Osteocyte (in vitro differentiated cells): ENCODE measurements at regions not wholly inside any gene's neighbourhood (a gene's known extent, or its start where the extent isn't known, plus 50 kb on each side); places are given as distances from the start of the nearest gene placed in this dataset.
A peak's percentile ranks its signal among the peaks of the same experiment; 100 is the strongest.

Experiments used
- DNase-seq: peaks from one replicate; pipeline ENCODE4 v3.0.0; 2021; ENCODE audit warnings: mixed read lengths; ENCODE audit not compliant: unreplicated experiment; ENCODE audit errors: extremely low spot score
- H3K27ac Mint-ChIP-seq: one replicate; pipeline ENCODE4 v1.8.0; 2021; ENCODE audit warnings: mild to moderate bottlenecking, mixed read lengths; ENCODE audit not compliant: unreplicated experiment
- H3K27me3 Mint-ChIP-seq: one replicate; pipeline ENCODE4 v1.8.0; 2021; ENCODE audit warnings: mixed read lengths; ENCODE audit not compliant: unreplicated experiment
- H3K36me3 Mint-ChIP-seq: one replicate; pipeline ENCODE4 v1.8.0; 2021; ENCODE audit warnings: mixed read lengths; ENCODE audit not compliant: unreplicated experiment
- H3K4me1 Mint-ChIP-seq: one replicate; pipeline ENCODE4 v1.8.0; 2021; ENCODE audit warnings: mixed read lengths; ENCODE audit not compliant: unreplicated experiment
- H3K4me3 Mint-ChIP-seq: one replicate; pipeline ENCODE4 v1.8.0; 2021; ENCODE audit warnings: mild to moderate bottlenecking, moderate library complexity, mixed read lengths; ENCODE audit not compliant: unreplicated experiment
- H3K9me3 Mint-ChIP-seq: one replicate; pipeline ENCODE4 v1.8.0; 2021; ENCODE audit warnings: mixed read lengths; ENCODE audit not compliant: unreplicated experiment
- TF ChIP-seq, protein P1 (sequence below): fragments of 200-600 bp; sonication (generic); IDR thresholded peaks from 2 replicates; pipeline ENCODE4 v1.5.0; 2021; ENCODE audit warnings: antibody characterized with exemption, mild to moderate bottlenecking, moderate library complexity

DNA sequence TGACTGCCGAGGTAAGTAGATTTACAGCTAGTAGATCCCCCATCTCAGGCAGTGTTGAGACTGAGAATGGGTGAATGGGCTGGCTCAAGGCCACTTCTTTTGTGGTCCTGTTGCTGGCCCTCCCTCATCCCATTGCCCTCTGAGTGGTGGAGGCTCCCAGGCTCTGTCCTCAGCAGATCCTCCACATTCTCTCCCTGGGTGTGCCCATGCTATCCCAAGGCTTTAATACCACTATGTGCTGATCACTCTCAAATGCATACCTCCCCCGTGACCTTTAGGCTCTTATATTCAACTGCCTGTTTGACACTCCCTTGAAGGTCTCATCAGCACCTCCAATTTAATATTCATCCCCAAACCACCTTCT is 271.8 kb downstream of the GLI2 start:
- peaks cover 16% of the 10 kb centered on the region for H3K9me3 Mint-ChIP-seq
- TF ChIP-seq, protein P1, sequence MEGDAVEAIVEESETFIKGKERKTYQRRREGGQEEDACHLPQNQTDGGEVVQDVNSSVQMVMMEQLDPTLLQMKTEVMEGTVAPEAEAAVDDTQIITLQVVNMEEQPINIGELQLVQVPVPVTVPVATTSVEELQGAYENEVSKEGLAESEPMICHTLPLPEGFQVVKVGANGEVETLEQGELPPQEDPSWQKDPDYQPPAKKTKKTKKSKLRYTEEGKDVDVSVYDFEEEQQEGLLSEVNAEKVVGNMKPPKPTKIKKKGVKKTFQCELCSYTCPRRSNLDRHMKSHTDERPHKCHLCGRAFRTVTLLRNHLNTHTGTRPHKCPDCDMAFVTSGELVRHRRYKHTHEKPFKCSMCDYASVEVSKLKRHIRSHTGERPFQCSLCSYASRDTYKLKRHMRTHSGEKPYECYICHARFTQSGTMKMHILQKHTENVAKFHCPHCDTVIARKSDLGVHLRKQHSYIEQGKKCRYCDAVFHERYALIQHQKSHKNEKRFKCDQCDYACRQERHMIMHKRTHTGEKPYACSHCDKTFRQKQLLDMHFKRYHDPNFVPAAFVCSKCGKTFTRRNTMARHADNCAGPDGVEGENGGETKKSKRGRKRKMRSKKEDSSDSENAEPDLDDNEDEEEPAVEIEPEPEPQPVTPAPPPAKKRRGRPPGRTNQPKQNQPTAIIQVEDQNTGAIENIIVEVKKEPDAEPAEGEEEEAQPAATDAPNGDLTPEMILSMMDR, result no peak
- DNase-seq, result no peak
- peaks cover 22% of the 10 kb centered on the region for H3K27me3 Mint-ChIP-seq
- no peak overlapping the region for H3K27ac Mint-ChIP-seq
- H3K4me1 Mint-ChIP-seq, result no peaks in the 10 kb centered on the region
- H3K36me3 Mint-ChIP-seq, result peaks cover 8% of the 10 kb centered on the region
- H3K4me3 Mint-ChIP-seq, result no peak overlapping the region

DNA sequence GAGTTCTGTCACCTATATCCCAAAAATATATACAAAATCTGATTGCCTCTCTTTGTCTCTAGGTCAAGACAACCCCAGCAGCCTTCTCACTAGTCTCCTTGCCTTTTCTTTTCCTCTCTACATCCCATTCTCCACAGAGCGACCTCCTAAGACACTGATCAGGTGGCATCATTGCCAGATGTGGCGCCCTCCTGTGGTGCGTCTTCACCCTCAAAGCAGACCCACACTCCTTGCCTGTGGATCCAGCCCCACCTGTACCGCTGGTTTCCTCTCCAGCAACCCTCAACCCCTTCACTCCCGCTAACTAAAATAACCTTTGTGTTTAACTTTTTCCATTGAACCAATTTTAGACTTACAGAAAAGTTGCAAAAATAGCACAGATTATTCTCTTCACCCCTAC is 273.3 kb downstream of the GLI2 start:
- Mint-ChIP-seq H3K9me3 (peaks cover 21% of the 10 kb centered on the region), H3K27ac (no peak overlapping the region), H3K4me1 (no peaks in the 10 kb centered on the region), H3K4me3 (no peak overlapping the region), H3K27me3 (peaks cover 30% of the 10 kb centered on the region), H3K36me3 (peaks cover 12% of the 10 kb centered on the region)
- TF ChIP-seq, protein P1, result peak; percentile 35
- no peak for DNase-seq

DNA sequence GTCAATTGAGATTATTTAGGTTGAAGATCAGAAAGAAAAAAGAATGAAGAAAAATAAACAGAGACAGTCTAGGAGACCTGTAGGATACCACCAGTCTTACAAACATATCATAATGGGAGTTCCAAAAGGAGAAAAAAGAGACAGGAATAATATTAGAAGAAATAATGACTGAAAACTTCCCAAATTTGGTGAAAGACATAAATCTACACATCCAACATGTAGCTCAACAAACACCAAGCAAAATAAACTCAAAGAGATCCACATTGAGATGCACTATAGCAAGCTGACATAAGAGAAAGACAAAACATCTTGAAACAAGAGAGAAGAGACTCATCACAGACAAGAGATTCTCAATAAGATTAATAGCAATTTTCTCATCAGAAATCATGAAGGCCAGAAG is 274.0 kb downstream of the TFCP2L1 start:
- TF ChIP-seq, protein P1, result no peak
- Mint-ChIP-seq H3K4me3 (no peak overlapping the region), H3K9me3 (peaks cover 23% of the 10 kb centered on the region), H3K27ac (no peak overlapping the region), H3K27me3 (peaks cover 37% of the 10 kb centered on the region), H3K4me1 (no peaks in the 10 kb centered on the region), H3K36me3 (peaks cover 12% of the 10 kb centered on the region)
- DNase-seq, result no peak

DNA sequence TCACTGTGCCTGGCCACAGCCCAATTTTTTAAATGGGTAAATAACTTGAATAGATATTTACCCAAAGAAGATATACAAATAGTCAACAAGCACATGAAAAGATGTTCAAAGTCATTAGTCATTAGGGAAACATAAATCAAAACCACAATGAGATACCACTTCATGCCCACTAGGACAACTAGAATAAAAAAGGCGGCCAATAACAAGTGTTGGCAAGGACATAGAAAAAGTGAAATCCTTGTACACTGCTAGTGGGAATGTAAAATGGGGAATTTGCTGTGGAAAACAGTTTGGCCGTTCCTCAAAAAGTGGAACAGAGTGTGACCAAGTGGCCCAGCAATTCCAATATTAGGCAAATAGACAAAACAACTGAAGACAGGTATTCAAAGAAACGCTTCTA is 270.1 kb downstream of the TFCP2L1 start:
- no peak overlapping the region for H3K4me3 Mint-ChIP-seq
- DNase-seq, result no peak
- peaks cover 10% of the 10 kb centered on the region for H3K36me3 Mint-ChIP-seq
- peaks cover 23% of the 10 kb centered on the region for H3K9me3 Mint-ChIP-seq
- H3K27me3 Mint-ChIP-seq, result peaks cover 30% of the 10 kb centered on the region
- no peak overlapping the region for H3K27ac Mint-ChIP-seq
- TF ChIP-seq, protein P1, result no peak
- no peaks in the 10 kb centered on the region for H3K4me1 Mint-ChIP-seq

DNA sequence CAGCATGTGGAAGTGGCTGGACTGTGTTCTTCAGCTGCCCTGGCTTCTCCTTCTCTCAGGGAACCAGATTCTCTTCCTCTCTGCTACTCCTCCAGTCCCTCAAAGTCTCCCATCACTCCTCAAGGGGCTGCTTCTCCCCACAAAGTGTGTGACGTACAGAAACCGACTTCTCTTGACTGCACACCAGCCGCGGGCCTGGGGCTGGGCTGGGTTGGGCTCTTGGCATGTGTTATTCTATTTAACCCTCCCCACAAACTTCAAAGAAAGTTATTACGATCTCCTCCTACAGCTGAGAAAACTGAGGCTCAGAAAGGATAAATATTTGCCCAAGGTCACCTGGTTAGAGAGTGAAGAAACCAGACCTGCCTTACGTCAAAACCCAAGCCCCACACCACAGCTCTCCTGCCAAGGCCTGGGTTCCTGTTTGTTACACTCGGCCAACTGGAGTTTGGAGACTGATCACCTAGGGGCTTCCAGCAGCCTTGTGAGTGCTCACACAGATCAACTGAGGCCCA is 269.0 kb downstream of the TFCP2L1 start:
- H3K4me3 Mint-ChIP-seq, result no peak overlapping the region
- no peak overlapping the region for H3K27ac Mint-ChIP-seq
- H3K4me1 Mint-ChIP-seq, result no peaks in the 10 kb centered on the region
- TF ChIP-seq, protein P1, result no peak
- peaks cover 27% of the 10 kb centered on the region for H3K27me3 Mint-ChIP-seq
- H3K9me3 Mint-ChIP-seq, result peaks cover 13% of the 10 kb centered on the region
- peaks cover 6% of the 10 kb centered on the region for H3K36me3 Mint-ChIP-seq
- DNase-seq, result no peak
